Stomach (tissue), 4 donors: ENCODE measurements at regions not wholly inside any gene's neighbourhood (a gene's known extent, or its start where the extent isn't known, plus 50 kb on each side); places are given as distances from the start of the nearest gene placed in this dataset.

Source experiments
- POLR2A ChIP-seq, 4 donors: fragments of 450-650 bp; IDR thresholded peaks; one replicate each; pipeline ENCODE4 v1.6.1; 2016; ENCODE audit warnings: antibody characterized with exemption in 4 of 4, control low read depth in 2 of 4, mild to moderate bottlenecking in 1 of 4, moderate library complexity in 1 of 4
- POLR2AphosphoS5 ChIP-seq, 3 donors: sonication (generic); formaldehyde crosslinking; IDR thresholded peaks; one replicate each; pipeline ENCODE4 v1.6.1; 2016; ENCODE audit warnings: antibody characterized with exemption in 3 of 3
- TF ChIP-seq, protein P1 (sequence below), 7 experiments: fragments of 450-650 bp in 4 of 7; fragments of 200-600 bp in 3 of 7; sonication (generic) in 3 of 7; IDR thresholded peaks; one replicate each; pipeline ENCODE4 v1.5.1; 2016 to 2019; ENCODE audit warnings: antibody characterized with exemption in 7 of 7, control low read depth in 2 of 7, mild to moderate bottlenecking in 1 of 7

DNA sequence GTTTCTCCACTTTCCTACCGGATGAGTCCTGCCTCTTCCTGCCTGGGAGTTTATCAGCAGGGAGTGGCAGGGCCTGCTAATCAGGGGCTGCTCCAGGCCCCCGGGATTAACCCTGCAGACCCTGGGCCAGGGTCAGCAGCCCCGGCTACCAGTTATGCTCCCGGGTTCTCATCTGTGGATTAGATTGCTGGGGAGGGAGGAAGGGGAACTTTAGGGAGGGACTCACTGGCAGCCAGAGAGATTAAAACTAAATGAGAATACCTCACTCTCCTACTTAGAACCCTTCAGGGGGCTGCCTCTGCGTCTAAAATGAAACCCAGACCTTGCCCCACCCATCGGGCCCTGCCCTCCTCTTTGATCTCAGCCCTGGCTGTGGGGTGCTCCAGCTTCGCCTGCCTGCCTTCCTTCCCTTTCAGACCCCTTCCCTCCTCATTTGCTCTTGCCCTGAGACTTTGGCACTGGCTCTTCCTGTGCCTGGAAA lies 130.5 kb upstream of the HAND1 start:
- TF ChIP-seq, protein P1, sequence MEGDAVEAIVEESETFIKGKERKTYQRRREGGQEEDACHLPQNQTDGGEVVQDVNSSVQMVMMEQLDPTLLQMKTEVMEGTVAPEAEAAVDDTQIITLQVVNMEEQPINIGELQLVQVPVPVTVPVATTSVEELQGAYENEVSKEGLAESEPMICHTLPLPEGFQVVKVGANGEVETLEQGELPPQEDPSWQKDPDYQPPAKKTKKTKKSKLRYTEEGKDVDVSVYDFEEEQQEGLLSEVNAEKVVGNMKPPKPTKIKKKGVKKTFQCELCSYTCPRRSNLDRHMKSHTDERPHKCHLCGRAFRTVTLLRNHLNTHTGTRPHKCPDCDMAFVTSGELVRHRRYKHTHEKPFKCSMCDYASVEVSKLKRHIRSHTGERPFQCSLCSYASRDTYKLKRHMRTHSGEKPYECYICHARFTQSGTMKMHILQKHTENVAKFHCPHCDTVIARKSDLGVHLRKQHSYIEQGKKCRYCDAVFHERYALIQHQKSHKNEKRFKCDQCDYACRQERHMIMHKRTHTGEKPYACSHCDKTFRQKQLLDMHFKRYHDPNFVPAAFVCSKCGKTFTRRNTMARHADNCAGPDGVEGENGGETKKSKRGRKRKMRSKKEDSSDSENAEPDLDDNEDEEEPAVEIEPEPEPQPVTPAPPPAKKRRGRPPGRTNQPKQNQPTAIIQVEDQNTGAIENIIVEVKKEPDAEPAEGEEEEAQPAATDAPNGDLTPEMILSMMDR (IDR thresholded peaks at IDR 0.05), result no peak
- TF ChIP-seq POLR2A (IDR thresholded peaks at IDR 0.05), result no peak
- no peak for TF ChIP-seq POLR2AphosphoS5 (IDR thresholded peaks at IDR 0.05)
